AG10803 (cell line): ENCODE measurements at regions not wholly inside any gene's neighbourhood (a gene's known extent, or its start where the extent isn't known, plus 50 kb on each side); places are given as distances from the start of the nearest gene placed in this dataset.

Experiments
- DNase-seq: peaks from one replicate; pipeline ENCODE4 v3.0.0; 2010; ENCODE audit warnings: low read depth
- H3K4me3 ChIP-seq: 2 replicates; pipeline ENCODE4 v1.5.1; 2011; ENCODE audit warnings: mild to moderate bottlenecking, low read length, control low read depth
- TF ChIP-seq, protein P1 (sequence below): conservative IDR thresholded peaks from 2 replicates; pipeline ENCODE4 v1.5.1; 2011; ENCODE audit warnings: mild to moderate bottlenecking, low read length, control low read depth, inconsistent platforms

DNA sequence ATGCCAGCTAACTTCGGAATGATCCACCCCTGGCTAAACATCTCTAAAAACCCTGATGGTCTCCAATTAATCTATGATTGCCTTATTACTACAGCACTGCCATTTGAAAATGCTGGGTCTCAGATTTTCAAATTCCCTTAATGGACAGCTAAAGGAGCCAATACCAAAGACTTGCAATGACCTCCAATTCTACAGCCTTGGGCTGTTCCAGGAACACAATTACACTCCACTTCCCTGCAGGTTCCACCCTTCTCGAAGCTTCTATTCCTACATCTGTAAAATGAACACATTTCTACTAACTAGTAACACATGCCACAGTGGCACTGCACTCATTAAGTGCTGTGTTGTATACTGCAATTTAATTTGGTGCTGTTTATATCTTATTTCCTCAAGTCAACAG, 85.7 kb upstream of the AK4 start:
- no peak overlapping the region for H3K4me3 ChIP-seq
- TF ChIP-seq, protein P1, sequence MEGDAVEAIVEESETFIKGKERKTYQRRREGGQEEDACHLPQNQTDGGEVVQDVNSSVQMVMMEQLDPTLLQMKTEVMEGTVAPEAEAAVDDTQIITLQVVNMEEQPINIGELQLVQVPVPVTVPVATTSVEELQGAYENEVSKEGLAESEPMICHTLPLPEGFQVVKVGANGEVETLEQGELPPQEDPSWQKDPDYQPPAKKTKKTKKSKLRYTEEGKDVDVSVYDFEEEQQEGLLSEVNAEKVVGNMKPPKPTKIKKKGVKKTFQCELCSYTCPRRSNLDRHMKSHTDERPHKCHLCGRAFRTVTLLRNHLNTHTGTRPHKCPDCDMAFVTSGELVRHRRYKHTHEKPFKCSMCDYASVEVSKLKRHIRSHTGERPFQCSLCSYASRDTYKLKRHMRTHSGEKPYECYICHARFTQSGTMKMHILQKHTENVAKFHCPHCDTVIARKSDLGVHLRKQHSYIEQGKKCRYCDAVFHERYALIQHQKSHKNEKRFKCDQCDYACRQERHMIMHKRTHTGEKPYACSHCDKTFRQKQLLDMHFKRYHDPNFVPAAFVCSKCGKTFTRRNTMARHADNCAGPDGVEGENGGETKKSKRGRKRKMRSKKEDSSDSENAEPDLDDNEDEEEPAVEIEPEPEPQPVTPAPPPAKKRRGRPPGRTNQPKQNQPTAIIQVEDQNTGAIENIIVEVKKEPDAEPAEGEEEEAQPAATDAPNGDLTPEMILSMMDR, result no peak
- no peak for DNase-seq

DNA sequence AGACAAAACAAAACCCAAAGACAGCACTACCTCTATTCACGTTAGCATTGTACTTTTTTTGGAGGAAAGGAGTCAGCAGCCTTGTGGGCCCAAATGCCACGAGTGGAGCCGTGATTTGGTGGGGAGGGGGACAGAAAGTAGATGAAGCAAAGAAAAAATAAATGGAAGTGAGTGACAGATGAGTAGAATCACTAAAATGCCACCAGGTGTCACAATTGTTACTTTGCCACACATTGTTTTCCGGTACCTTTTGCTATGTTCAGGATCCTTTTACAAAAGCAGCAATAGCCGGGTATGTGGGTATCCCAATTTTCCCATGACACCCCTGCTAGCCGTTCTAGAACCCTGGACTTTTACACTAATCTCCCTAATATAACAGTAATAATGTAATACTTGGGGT, 85.0 kb upstream of the AK4 start:
- TF ChIP-seq, protein P1, result no peak
- no peak overlapping the region for H3K4me3 ChIP-seq
- no peak for DNase-seq

DNA sequence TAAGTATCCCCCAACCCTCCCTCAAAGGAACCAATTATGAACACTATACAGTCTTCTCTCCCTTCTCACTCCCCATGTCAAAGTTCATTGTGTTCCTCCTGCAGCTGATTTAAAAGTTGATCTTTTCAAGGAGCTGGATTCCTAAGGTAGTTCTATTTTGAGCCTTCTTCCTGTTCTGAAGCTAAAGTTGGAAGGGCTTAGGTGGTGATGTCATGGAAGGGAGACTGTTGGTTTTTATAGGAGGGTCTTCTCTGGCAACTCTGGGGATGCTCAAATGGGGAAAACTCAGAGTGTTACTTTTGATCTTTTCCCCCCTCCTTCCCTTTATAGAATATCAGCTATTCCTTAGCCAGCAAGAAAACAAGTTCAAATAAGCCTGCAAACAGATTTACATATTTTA, 83.0 kb upstream of the AK4 start:
- DNase-seq, result no peak
- TF ChIP-seq, protein P1, result no peak
- H3K4me3 ChIP-seq, result no peak overlapping the region

DNA sequence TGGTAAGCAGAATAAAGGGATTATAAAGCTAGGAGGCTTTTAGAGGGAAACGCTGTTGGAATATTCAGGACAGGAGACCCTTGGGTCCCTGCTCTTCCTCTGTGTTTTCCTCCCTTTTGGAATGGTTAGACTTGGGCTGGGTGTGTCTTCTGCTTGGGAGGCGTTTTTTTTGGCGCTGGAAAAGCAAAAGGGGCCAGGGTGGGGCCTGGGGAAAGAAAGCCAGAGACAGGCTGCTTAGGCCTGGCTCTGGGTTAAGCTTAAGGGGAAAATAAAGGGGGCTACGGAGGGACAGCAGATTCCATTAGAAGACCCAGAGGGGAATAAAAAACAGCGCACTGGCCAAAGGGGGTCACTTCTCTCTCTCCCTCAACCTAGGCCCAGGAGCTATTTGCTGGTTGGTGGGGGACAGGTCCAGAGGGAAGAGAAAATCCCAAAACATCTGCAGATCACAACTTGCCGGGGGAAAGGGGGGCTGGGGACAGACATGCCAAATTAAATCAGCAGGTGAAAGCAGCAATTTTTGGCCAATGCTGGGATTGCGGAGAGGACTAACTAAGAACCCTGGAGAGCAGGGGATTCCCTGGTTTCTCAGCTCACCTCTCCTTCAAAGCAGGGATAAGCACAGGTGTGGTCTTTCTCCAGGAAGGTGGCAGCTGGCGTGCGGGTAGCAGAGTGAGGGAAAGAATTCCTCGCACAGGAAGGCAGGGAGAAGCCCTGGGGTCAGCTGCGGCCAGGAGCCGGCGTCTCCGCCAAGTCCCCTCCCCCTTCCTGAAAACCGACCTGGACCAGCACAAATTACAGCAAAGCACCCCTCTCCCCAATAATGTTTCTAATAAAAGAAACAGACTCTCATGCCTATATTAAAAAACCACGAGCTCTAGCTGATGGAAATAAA, 82.2 kb upstream of the AK4 start:
- H3K4me3 ChIP-seq, result peak overlapping the region; percentile 84
- DNase-seq, result no peak
- TF ChIP-seq, protein P1, result no peak

DNA sequence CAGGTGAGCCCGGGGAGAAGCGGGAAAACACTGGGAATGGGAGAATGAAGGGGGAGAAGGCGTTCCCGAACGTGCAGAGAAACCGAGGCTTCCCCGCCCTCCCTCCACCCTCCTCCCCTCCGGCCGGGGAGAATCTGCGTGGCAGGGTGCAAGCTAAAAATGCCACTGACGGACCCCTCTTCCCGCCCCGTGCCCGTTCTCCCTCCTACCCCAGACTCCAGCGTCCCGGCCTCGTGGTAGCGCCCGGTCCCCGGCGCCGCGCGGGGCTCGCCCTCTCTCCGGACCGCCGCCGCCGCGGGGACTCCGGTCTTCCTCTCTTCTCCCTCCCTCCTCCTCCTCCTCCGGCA, 81.6 kb upstream of the AK4 start:
- TF ChIP-seq, protein P1, result no peak
- DNase-seq, result no peak
- peak overlapping the region; percentile 84 for H3K4me3 ChIP-seq

DNA sequence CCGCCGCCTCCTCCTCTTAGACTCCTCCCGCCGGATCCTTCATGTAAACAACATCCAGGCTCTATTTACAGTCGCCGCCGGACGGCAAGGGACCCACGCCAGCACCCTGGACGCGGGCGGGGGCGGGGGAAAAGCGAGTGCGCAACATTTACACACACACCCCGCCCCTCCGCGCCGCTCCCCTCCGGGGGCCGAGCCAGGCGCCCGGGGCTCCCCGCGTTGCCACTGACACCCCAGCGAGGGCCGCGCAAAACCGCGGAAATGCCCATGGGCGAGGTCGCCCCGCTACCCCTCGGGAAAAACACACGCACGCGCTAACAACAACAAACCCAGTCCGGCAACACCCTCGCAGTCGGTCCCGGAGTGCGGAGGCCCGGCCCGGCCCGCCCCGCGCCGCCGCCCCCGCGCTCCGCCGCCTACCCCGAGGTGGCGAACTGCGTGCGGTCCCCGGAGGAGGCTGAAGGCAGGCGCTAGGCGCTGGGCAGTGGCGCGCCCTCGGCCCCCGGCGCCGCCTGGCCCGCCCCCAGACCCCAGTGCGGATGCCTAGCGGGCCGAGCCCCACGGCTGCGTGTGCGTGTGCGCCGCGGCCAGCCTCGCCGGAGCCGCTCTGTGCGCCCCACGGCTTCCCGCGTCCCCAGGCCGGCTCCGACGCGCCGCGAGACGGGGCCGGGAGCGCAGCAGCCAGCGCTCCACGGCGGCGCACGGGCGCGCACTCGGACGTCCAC, 81.1 kb upstream of the AK4 start:
- TF ChIP-seq, protein P1, result no peak
- peak; percentile 88 for DNase-seq
- H3K4me3 ChIP-seq, result peak overlapping the region; percentile 84
